Prostate gland (tissue), 2 donors: ENCODE measurements at regions not wholly inside any gene's neighbourhood (a gene's known extent, or its start where the extent isn't known, plus 50 kb on each side); places are given as distances from the start of the nearest gene placed in this dataset.
A peak's percentile ranks its signal among the peaks of the same experiment; 100 is the strongest.

ENCODE experiments used
- DNase-seq: peaks from one replicate; pipeline ENCODE4 v3.0.0-alpha.2; 2019; ENCODE audit warnings: low spot score
- H3K27ac ChIP-seq, 2 donors: fragments of 200-600 bp; sonication (generic); 2 replicates each; pipeline ENCODE4 v1.5.1; 2017 to 2019
- H3K27me3 ChIP-seq: fragments of 200-600 bp; sonication (generic); replicated peaks from 2 replicates; pipeline ENCODE4 v1.5.1; 2019; ENCODE audit not compliant: insufficient read depth
- H3K36me3 ChIP-seq, 2 donors: fragments of 200-600 bp; sonication (generic); 1 replicate in 1 of 2; 2 replicates in 1 of 2; pipeline versions ENCODE4 v1.5.1 to v1.8.1; 2017 to 2019
- H3K4me1 ChIP-seq: fragments of 200-600 bp; sonication (generic); replicated peaks from 2 replicates; pipeline ENCODE4 v1.5.1; 2019
- H3K4me3 ChIP-seq, 2 donors: fragments of 200-600 bp; sonication (generic); 2 replicates each; pipeline ENCODE4 v1.5.1; 2017 to 2019
- H3K9me3 ChIP-seq: fragments of 200-600 bp; sonication (generic); 2 replicates; pipeline ENCODE4 v1.5.1; 2017
- CTCF ChIP-seq, 4 experiments: fragments of 200-600 bp in 2 of 4; fragments of 450-650 bp in 2 of 4; sonication (generic) in 2 of 4; IDR thresholded peaks; 1 replicate in 3 of 4; 2 replicates in 1 of 4; pipeline ENCODE4 v1.5.1; 2016 to 2019; ENCODE audit warnings: antibody characterized with exemption in 4 of 4, mild to moderate bottlenecking in 2 of 4, moderate library complexity in 2 of 4
- POLR2A ChIP-seq: fragments of 450-650 bp; IDR thresholded peaks from one replicate; pipeline ENCODE4 v1.6.1; 2016; ENCODE audit warnings: antibody characterized with exemption, mild to moderate bottlenecking
- POLR2AphosphoS5 ChIP-seq: sonication (generic); formaldehyde crosslinking; IDR thresholded peaks from one replicate; pipeline ENCODE4 v1.6.1; 2017; ENCODE audit warnings: antibody characterized with exemption
- WGBS: methylation state at CpG from one replicate; pipeline ENCODE4 v1.1.5; 2018; 5-methylcytosine and 5-hydroxymethylcytosine counted together
- intact Hi-C: fragments of 100-400 bp; cut with DNase I; formaldehyde crosslinking; loops from one replicate; pipeline ENCODE4 v1.14.2; 2022

GRCh38 chr2:38153476-38154135 is 77.7 kb upstream of the CYP1B1 start:
- 92% methylated on average over 6 of the region's 6 CpGs for WGBS
- Histone ChIP-seq H3K27me3 (no peaks in the 10 kb centered on the region), H3K36me3 (no peaks in the 10 kb centered on the region), H3K27ac (peak overlapping the region in 1 of 2 donors; percentile 10), H3K4me1 (peaks cover 18% of the 10 kb centered on the region), H3K4me3 (no peak overlapping the region), H3K9me3 (no peaks in the 10 kb centered on the region)
- DNase-seq, result no peak
- TF ChIP-seq CTCF (IDR thresholded peaks at IDR 0.05) (no peak), POLR2A (no peak), POLR2AphosphoS5 (no peak)
- intact Hi-C loops, result no loop called here

- H3K27me3 ChIP-seq, result no peaks in the 10 kb centered on the region
- H3K4me1 ChIP-seq, result peaks cover 16% of the 10 kb centered on the region
- H3K4me3 ChIP-seq, result no peak overlapping the region
- 39% methylated on average over 1 of the region's 1 CpG for WGBS
- intact Hi-C loops, result no loop called here
- H3K36me3 ChIP-seq, result no peaks in the 10 kb centered on the region
- DNase-seq, result no peak
- H3K27ac ChIP-seq, result peak overlapping the region in 1 of 2 donors; percentile 4
- H3K9me3 ChIP-seq, result no peaks in the 10 kb centered on the region
- TF ChIP-seq POLR2A (no peak), CTCF (IDR thresholded peaks at IDR 0.05) (no peak), POLR2AphosphoS5 (peak; percentile 24)
Measured at GRCh38 chr2:38152913-38153312, 77.0 kb upstream of the CYP1B1 start.

DNA sequence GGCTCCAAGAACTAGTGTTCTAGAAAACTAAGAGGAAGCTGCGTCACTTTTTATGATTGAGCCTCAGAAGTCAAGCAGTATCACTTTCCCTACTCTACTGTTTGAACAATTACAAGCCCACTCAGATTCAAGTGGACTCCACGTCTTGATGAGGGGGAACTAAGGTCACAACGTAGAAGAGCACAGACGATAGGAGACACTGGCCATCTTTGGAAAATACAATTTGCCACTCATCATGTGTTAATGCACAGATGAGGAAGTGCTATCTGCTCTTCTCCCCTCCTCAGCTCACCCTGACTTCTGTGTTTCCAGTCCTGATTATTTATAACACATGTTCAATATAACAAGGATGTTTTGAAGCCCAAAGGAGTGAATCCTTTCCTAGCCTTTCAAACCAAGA is 76.1 kb upstream of the CYP1B1 start:
- Histone ChIP-seq H3K4me1 (peaks cover 13% of the 10 kb centered on the region), H3K9me3 (no peaks in the 10 kb centered on the region), H3K4me3 (no peak overlapping the region), H3K36me3 (no peaks in the 10 kb centered on the region), H3K27ac (no peak overlapping the region), H3K27me3 (no peaks in the 10 kb centered on the region)
- intact Hi-C loops, result no loop called here
- no peak for DNase-seq
- 90% methylated on average over 4 of the region's 4 CpGs for WGBS
- TF ChIP-seq POLR2A, result no peak
- no peak for TF ChIP-seq CTCF (IDR thresholded peaks at IDR 0.05)
- no peak for TF ChIP-seq POLR2AphosphoS5

DNA sequence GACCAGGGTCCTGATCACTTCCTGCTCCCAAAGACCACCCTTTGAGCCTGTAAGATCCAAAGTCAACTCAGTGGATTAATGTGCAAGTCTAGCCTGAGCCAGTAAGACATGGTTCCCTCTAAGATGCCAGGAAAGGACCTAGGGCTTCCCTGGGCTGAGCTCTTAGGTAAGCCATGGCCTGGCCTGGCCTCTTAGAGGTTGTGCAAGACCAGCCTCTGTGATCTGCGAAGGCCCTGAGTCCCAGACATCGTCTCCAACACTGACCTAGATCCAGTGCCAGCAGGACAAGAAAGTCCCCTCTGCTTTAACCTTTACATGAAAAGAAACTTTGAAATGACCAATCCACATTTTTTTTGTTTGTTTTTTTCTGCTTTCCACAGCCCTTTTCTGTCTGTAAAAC is 73.6 kb upstream of the CYP1B1 start:
- Histone ChIP-seq H3K27me3 (no peaks in the 10 kb centered on the region), H3K36me3 (no peaks in the 10 kb centered on the region), H3K9me3 (no peaks in the 10 kb centered on the region), H3K4me3 (no peak overlapping the region), H3K27ac (no peak overlapping the region), H3K4me1 (peaks cover 6% of the 10 kb centered on the region)
- intact Hi-C loops, result no loop called here
- TF ChIP-seq POLR2AphosphoS5 (no peak), POLR2A (no peak), CTCF (IDR thresholded peaks at IDR 0.05) (no peak)
- DNase-seq, result no peak
- WGBS, result 86% methylated on average over 2 of the region's 2 CpGs

- H3K4me1 ChIP-seq, result peaks cover 6% of the 10 kb centered on the region
- intact Hi-C loops, result no loop called here
- peak overlapping the region; percentile 36 to 75 for H3K27ac ChIP-seq
- H3K27me3 ChIP-seq, result no peaks in the 10 kb centered on the region
- TF ChIP-seq POLR2A (no peak), POLR2AphosphoS5 (peak; percentile 79), CTCF (IDR thresholded peaks at IDR 0.05) (no peak)
- peak; percentile 68 for DNase-seq
- no peaks in the 10 kb centered on the region for H3K36me3 ChIP-seq
- no peaks in the 10 kb centered on the region for H3K9me3 ChIP-seq
- no peak overlapping the region for H3K4me3 ChIP-seq
- 37% methylated on average over 5 of the region's 5 CpGs for WGBS
Measured at GRCh38 chr2:38148501-38148900, 72.5 kb upstream of the CYP1B1 start.
